ENCODE measurements at regions not wholly inside any gene's neighbourhood (a gene's known extent, or its start where the extent isn't known, plus 50 kb on each side); places are given as distances from the start of the nearest gene placed in this dataset.

- TF ChIP-seq REST (IDR thresholded peaks at IDR 0.05; ENCODE audit: unreplicated experiment) (no peak), POLR2AphosphoS5 (IDR thresholded peaks at IDR 0.05; ENCODE audit: low read depth) (no peak), CTCF (conservative IDR thresholded peaks at IDR 0.05; ENCODE audit: low read depth in 2 of 2) (no peak), ZNF331 (CRISPR knock-in tag; IDR thresholded peaks at IDR 0.05; ENCODE audit: low read depth) (no peak), EZH2 (IDR thresholded peaks at IDR 0.05; ENCODE audit: low read depth, unreplicated experiment) (no peak), EZH2phosphoT487 (IDR thresholded peaks at IDR 0.05; ENCODE audit: unreplicated experiment) (no peak), JUNB (IDR thresholded peaks at IDR 0.05; ENCODE audit: unreplicated experiment) (no peak), ZNF114 (CRISPR knock-in tag; IDR thresholded peaks at IDR 0.05) (no peak)
These were observed 739.5 kb upstream of the EEF2KMT start for GRCh38 chr16:5837007-5837670.
